ENCODE measurements at regions not wholly inside any gene's neighbourhood (a gene's known extent, or its start where the extent isn't known, plus 50 kb on each side); places are given as distances from the start of the nearest gene placed in this dataset.

GRCh38 chr14:58994130-58994529 is 194.3 kb upstream of the DAAM1 start:
- TF ChIP-seq REST (IDR thresholded peaks at IDR 0.05; ENCODE audit: borderline replicate concordance in 1 of 2, low read depth in 1 of 2, low read length in 2 of 2) (no peak), CEBPZ (IDR thresholded peaks at IDR 0.05; ENCODE audit: low read length) (no peak), POLR2AphosphoS5 (IDR thresholded peaks at IDR 0.05; ENCODE audit: low read depth, low read length) (no peak), MTA1 (CRISPR knock-in tag; IDR thresholded peaks at IDR 0.05; ENCODE audit: borderline replicate concordance) (no peak), ZNF782 (CRISPR knock-in tag; IDR thresholded peaks at IDR 0.05; ENCODE audit: borderline replicate concordance) (no peak), EP300 (IDR thresholded peaks at IDR 0.05; ENCODE audit: low read depth in 2 of 2, low read length in 2 of 2) (no peak), EP300 (CRISPR knock-in tag; IDR thresholded peaks at IDR 0.05; ENCODE audit: borderline replicate concordance) (no peak), TRIM22 (IDR thresholded peaks at IDR 0.05) (no peak)

All from HepG2 (cell line).